Islet precursor cell (in vitro differentiated cells): ENCODE measurements at regions not wholly inside any gene's neighbourhood (a gene's known extent, or its start where the extent isn't known, plus 50 kb on each side); places are given as distances from the start of the nearest gene placed in this dataset.

ENCODE experiments used
- DNase-seq: peaks from one replicate; pipeline ENCODE4 v3.0.0-alpha.2; 2018

- DNase-seq = no peak
These were observed 56.1 kb upstream of the DLGAP1 start for GRCh38 chr18:4511166-4511565.

- peak; percentile 65 for DNase-seq
These were observed 55.6 kb upstream of the DLGAP1 start for GRCh38 chr18:4510711-4511110.

GRCh38 chr18:4510160-4510559, 55.1 kb upstream of the DLGAP1 start:
- no peak for DNase-seq
